Body of pancreas (tissue), 4 donors: ENCODE measurements at regions not wholly inside any gene's neighbourhood (a gene's known extent, or its start where the extent isn't known, plus 50 kb on each side); places are given as distances from the start of the nearest gene placed in this dataset.

Source experiments
- CTCF ChIP-seq, 7 experiments: fragments of 450-650 bp in 4 of 7; fragments of 200-600 bp in 3 of 7; sonication (generic) in 3 of 7; IDR thresholded peaks; one replicate each; pipeline ENCODE4 v1.5.1; 2016 to 2019; ENCODE audit warnings: antibody characterized with exemption in 7 of 7
- POLR2A ChIP-seq, 3 donors: fragments of 450-650 bp; IDR thresholded peaks; one replicate each; pipeline ENCODE4 v1.6.1; 2016; ENCODE audit warnings: antibody characterized with exemption in 3 of 3, mild to moderate bottlenecking in 2 of 3

- TF ChIP-seq POLR2A (IDR thresholded peaks at IDR 0.05) = no peak
- TF ChIP-seq CTCF (IDR thresholded peaks at IDR 0.05) = no peak
Observed at GRCh38 chr14:83372271-83372670, 1838.6 kb upstream of the SEL1L start.
